GM12878 (cell line): ENCODE measurements at regions not wholly inside any gene's neighbourhood (a gene's known extent, or its start where the extent isn't known, plus 50 kb on each side); places are given as distances from the start of the nearest gene placed in this dataset.

Source experiments
- ATAC-seq: fragments of 200-7000 bp; cut with Tn5 transposase; 3 replicates; pipeline ENCODE4 v1.9.1; 2020; ENCODE audit warnings: mild to moderate bottlenecking, moderate library complexity
- BruUV-seq: library from RNA; stranded (reverse); fragments of 400-500 nt; replicated peaks from 2 replicates; lab custom pipeline; 2021; lab: Mats Ljungman, UMichigan
- CTCF ChIA-PET: fragments of 300-600 bp; sonication (Branson Sonifier 250); formaldehyde crosslinking; extraction: SDS; loops from one replicate; lab custom pipeline; 2021; ENCODE audit warnings: inconsistent platforms; lab: Yijun Ruan, JAX
- POLR2A ChIA-PET: fragments of 350-600 bp; formaldehyde crosslinking; extraction: SDS; loops from one replicate; lab custom pipeline; 2021; ENCODE audit warnings: inconsistent platforms; lab: Charles Lee
- RAD21 ChIA-PET: fragments of 300-600 bp; sonication (Branson Sonifier 250); formaldehyde crosslinking; loops from one replicate; lab custom pipeline; 2023; ENCODE audit warnings: antibody characterized with exemption; ENCODE audit not compliant: unreplicated experiment; lab: Charles Lee
- SMC1A ChIA-PET: fragments of 300-600 bp; sonication (Branson Sonifier 250); formaldehyde crosslinking; loops from one replicate; lab custom pipeline; 2023; ENCODE audit not compliant: unreplicated experiment, uncharacterized antibody; lab: Charles Lee
- DNase-seq: peaks from one replicate; pipeline ENCODE4 v3.0.0-alpha.2; 2011; ENCODE audit warnings: low read depth, low spot score
- FAIRE-seq: peaks from 3 replicates; lab custom pipeline; 2011; peaks lifted over from hg19 to GRCh38; lab: Jason Lieb, UNC
- H2AFZ ChIP-seq: 2 replicates; pipeline ENCODE4 v1.6.0; 2011; ENCODE audit warnings: low read depth, low read length, control low read depth; ENCODE audit not compliant: control insufficient read depth
- H3K27ac ChIP-seq: 2 replicates; pipeline ENCODE4 v1.5.1; 2011; ENCODE audit warnings: control low read depth; ENCODE audit not compliant: control insufficient read depth, insufficient read depth
- H3K27me3 ChIP-seq, 2 experiments: replicated peaks in 1 of 2; 2 replicates each; pipeline versions ENCODE4 v1.6.0 to v1.6.1; 2011; ENCODE audit warnings: low read length in 1 of 2; ENCODE audit not compliant: control insufficient read depth in 2 of 2, insufficient read depth in 2 of 2
- H3K36me3 ChIP-seq, 2 experiments: 2 replicates each; pipeline ENCODE4 v1.5.1; 2011; ENCODE audit warnings: low read length in 1 of 2; ENCODE audit not compliant: control insufficient read depth in 2 of 2, insufficient read depth in 2 of 2
- H3K4me1 ChIP-seq: 2 replicates; pipeline ENCODE4 v1.6.1; 2011; ENCODE audit warnings: mild to moderate bottlenecking, low read length, moderate library complexity, mixed read lengths; ENCODE audit not compliant: control insufficient read depth, insufficient read depth
- H3K4me2 ChIP-seq: 2 replicates; pipeline ENCODE4 v1.6.0; 2011; ENCODE audit warnings: control low read depth; ENCODE audit not compliant: control insufficient read depth, insufficient read depth
- H3K4me3 ChIP-seq: fragments of 200-600 bp; sonication (generic); 2 replicates; pipeline ENCODE4 v1.5.1; 2016
- H3K79me2 ChIP-seq: 2 replicates; pipeline ENCODE4 v1.6.0; 2011; ENCODE audit warnings: low read length; ENCODE audit not compliant: control insufficient read depth, insufficient read depth
- H3K9ac ChIP-seq: 2 replicates; pipeline ENCODE4 v1.8.0; 2011; ENCODE audit warnings: low read length, control low read depth, mixed read lengths; ENCODE audit not compliant: control insufficient read depth, insufficient read depth
- H3K9me3 ChIP-seq: replicated peaks from 3 replicates; pipeline ENCODE4 v1.5.1; 2011; ENCODE audit warnings: mild to moderate bottlenecking, low read length; ENCODE audit not compliant: control insufficient read depth, insufficient read depth
- H4K20me1 ChIP-seq: 2 replicates; pipeline ENCODE4 v1.6.0; 2011; ENCODE audit not compliant: control insufficient read depth, insufficient read depth
- HCFC1 ChIP-seq: fragments of 150-350 bp; IDR thresholded peaks from 2 replicates; pipeline ENCODE4 v1.6.1; 2014; ENCODE audit warnings: low read length
- JUND ChIP-seq: IDR thresholded peaks from 2 replicates; pipeline ENCODE4 v1.6.1; 2012; ENCODE audit warnings: low read depth, mild to moderate bottlenecking, low read length, improper control_type of control experiment, moderate library complexity
- PAX8 ChIP-seq: fragments of 450-650 bp; IDR thresholded peaks from 2 replicates; pipeline ENCODE4 v1.6.1; 2017; ENCODE audit warnings: mild to moderate bottlenecking, moderate library complexity
- RBBP5 ChIP-seq: fragments of 200-600 bp; sonication (generic); conservative IDR thresholded peaks from 2 replicates; pipeline ENCODE4 v1.6.1; 2016
- SMAD5 ChIP-seq: IDR thresholded peaks from 2 replicates; pipeline ENCODE4 v1.6.1; 2016; ENCODE audit warnings: antibody characterized with exemption, low read depth
- SREBF1 ChIP-seq: IDR thresholded peaks from 2 replicates; pipeline ENCODE4 v1.6.1; 2012; ENCODE audit warnings: mild to moderate bottlenecking, low read length
- STAT1 ChIP-seq: fragments of 450-650 bp; conservative IDR thresholded peaks from 2 replicates; pipeline ENCODE4 v1.6.1; 2014; ENCODE audit warnings: antibody characterized with exemption, mild to moderate bottlenecking
- ZNF24 ChIP-seq: fragments of 450-650 bp; IDR thresholded peaks from 2 replicates; pipeline ENCODE4 v1.6.1; 2017; ENCODE audit warnings: antibody characterized with exemption, mild to moderate bottlenecking
- ZSCAN29 ChIP-seq: fragments of 450-650 bp; IDR thresholded peaks from 2 replicates; pipeline ENCODE4 v1.6.1; 2017; ENCODE audit warnings: mild to moderate bottlenecking, moderate library complexity
- WGBS: methylation state at CpG from one replicate; pipeline ENCODE4 v1.1.6; 2016; ENCODE audit warnings: low lambda C conversion rate; ENCODE audit not compliant: insufficient replicate concordance, insufficient coverage; ENCODE audit errors: missing lambda C conversion rate; 5-methylcytosine and 5-hydroxymethylcytosine counted together
- in situ Hi-C: fragments of 300-500 bp; cut with MboI; formaldehyde crosslinking; loops from 9 replicates; pipeline ENCODE4 v1.14.3; 2018; ENCODE audit warnings: mixed read lengths
- intact Hi-C: fragments of 100-400 bp; cut with micrococcal nuclease; formaldehyde crosslinking; loops from one replicate; pipeline ENCODE4 v1.14.2; 2022; ENCODE audit not compliant: unreplicated experiment
- TF ChIP-seq, protein P1 (sequence below): fragments of 450-650 bp; formaldehyde crosslinking; IDR thresholded peaks from 2 replicates; pipeline ENCODE4 v1.4.0; 2022; ENCODE audit warnings: mild to moderate bottlenecking, moderate library complexity

DNA sequence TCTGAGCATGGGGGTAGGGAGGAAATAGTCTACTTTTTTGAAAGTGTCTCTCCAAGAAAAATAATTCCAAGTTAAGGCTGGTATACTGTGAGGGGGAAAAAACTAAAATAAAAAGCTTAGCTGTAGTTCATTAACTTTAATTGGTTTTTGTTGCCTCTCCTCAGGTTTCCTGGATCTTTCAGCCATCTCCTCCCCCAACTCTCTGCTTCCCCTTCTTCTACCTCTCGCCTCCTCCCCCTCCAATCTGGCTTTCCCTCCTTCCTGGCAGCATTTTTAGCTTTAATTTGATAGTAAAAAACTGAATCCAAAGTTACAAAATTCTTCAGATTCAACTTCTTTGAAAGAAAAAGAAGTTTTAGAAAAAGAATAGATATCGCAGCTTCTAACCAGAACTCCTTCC is 462.6 kb downstream of the CETN3 start:
- Histone ChIP-seq H3K4me2 (no peak overlapping the region), H3K27me3 (no peaks in the 10 kb centered on the region), H3K9ac (no peak overlapping the region), H3K9me3 (no peaks in the 10 kb centered on the region; the same call in 2 of the 3 replicates), H3K79me2 (no peaks in the 10 kb centered on the region), H3K4me3 (no peak overlapping the region), H3K36me3 (no peaks in the 10 kb centered on the region), H3K27ac (no peak overlapping the region), H2AFZ (no peak overlapping the region), H3K4me1 (no peaks in the 10 kb centered on the region), H4K20me1 (no peaks in the 10 kb centered on the region)
- intact Hi-C loops (no loop called here), in situ Hi-C loops (no loop called here)
- TF ChIP-seq JUND (no peak), RBBP5 (no peak), STAT1 (no peak), ZSCAN29 (no peak), HCFC1 (no peak), ZNF24 (no peak), PAX8 (no peak), SMAD5 (no peak), SREBF1 (no peak)
- TF ChIP-seq, protein P1, sequence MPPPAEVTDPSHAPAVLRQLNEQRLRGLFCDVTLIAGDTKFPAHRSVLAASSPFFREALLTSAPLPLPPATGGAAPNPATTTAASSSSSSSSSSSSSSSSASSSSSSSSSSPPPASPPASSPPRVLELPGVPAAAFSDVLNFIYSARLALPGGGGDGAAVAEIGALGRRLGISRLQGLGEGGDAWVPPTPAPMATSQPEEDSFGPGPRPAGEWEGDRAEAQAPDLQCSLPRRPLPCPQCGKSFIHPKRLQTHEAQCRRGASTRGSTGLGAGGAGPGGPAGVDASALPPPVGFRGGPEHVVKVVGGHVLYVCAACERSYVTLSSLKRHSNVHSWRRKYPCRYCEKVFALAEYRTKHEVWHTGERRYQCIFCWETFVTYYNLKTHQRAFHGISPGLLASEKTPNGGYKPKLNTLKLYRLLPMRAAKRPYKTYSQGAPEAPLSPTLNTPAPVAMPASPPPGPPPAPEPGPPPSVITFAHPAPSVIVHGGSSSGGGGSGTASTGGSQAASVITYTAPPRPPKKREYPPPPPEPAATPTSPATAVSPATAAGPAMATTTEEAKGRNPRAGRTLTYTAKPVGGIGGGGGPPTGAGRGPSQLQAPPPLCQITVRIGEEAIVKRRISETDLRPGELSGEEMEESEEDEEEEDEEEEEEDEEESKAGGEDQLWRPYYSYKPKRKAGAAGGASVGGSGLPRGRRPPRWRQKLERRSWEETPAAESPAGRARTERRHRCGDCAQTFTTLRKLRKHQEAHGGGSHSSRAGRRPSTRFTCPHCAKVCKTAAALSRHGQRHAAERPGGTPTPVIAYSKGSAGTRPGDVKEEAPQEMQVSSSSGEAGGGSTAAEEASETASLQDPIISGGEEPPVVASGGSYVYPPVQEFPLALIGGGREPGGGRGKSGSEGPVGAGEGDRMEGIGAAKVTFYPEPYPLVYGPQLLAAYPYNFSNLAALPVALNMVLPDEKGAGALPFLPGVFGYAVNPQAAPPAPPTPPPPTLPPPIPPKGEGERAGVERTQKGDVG (CRISPR knock-in tag): no peak
- 83% methylated on average over 2 of the region's 2 CpGs for WGBS
- no peak for ATAC-seq
- RAD21 ChIA-PET: no interaction called here
- POLR2A ChIA-PET: no interaction called here
- CTCF ChIA-PET: interaction anchor here (1.0 kb wide), 1 partner anchor 32 kb away, joined by 3 read pairs; no protein-coding TSS in a partner anchor
- no peak for FAIRE-seq
- no peak for DNase-seq
- SMC1A ChIA-PET: interaction anchor here (0.8 to 1.4 kb wide), 3 partner anchors 10 to 164 kb away, joined by 3 to 4 read pairs (median 4); no protein-coding TSS in a partner anchor
- BruUV-seq: no TSS peak
